ENCODE measurements at regions not wholly inside any gene's neighbourhood (a gene's known extent, or its start where the extent isn't known, plus 50 kb on each side); places are given as distances from the start of the nearest gene placed in this dataset.

DNA sequence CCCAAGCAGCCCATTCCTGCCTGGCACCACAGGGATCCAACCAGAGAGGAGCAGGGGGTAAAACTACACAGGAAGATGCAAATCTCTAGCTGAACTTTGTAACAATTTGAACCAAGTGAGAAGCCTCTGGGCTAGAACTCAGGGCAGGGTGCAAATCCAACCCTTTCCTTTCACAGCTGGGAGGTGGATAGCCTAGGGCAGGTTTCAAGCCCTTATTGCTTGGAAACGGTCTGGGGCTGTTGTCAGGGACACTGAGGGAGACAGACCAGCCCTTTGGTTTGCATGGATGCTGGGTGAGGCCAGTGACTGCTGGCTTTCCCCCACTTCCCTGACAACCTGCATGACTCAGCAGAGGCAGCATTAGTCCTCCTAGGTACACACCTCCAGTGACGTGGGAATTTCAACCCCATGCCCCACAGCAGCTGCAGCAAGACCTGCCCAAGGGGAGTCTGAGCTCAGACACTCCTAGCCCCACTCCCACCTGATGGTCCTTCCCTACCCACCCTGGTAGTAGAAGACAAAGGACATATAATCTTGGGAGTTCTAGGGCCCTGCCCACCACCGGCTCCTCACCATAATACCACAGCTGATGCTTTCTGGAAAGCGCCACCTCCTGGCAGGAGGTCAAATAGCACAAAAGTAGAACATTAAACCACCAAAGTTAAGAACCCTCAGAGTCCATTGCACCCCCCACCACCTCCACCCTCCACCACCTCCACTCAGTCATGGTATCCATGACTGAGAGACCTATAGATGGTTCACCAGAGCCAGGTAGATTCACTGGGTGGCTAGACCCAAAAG lies 797.7 kb upstream of the MAN1A1 start:
- no peak for TF ChIP-seq CTCF (conservative IDR thresholded peaks at IDR 0.05; ENCODE audit: low read depth)
- no peak for DNase-seq (ENCODE audit: low spot score)
- ChIA-PET POLR2A (ENCODE audit: low non-redundant PET) (no interaction called here), CTCF (no interaction called here)
- no peak overlapping the region for H3K27ac ChIP-seq

GRCh38 chr6:120141601-120142000 lies 792.0 kb upstream of the MAN1A1 start:
- no peak overlapping the region for H3K27ac ChIP-seq
- no peak for TF ChIP-seq CTCF (conservative IDR thresholded peaks at IDR 0.05; ENCODE audit: low read depth)
- ChIA-PET CTCF (no interaction called here), POLR2A (ENCODE audit: low non-redundant PET) (no interaction called here)
- no peak for DNase-seq (ENCODE audit: low spot score)

GRCh38 chr6:120137492-120137891 lies 787.9 kb upstream of the MAN1A1 start:
- H3K27ac ChIP-seq, result no peak overlapping the region
- no peak for TF ChIP-seq CTCF (conservative IDR thresholded peaks at IDR 0.05; ENCODE audit: low read depth)
- ChIA-PET POLR2A (ENCODE audit: low non-redundant PET) (no interaction called here), CTCF (no interaction called here)
- no peak for DNase-seq (ENCODE audit: low spot score)

DNA sequence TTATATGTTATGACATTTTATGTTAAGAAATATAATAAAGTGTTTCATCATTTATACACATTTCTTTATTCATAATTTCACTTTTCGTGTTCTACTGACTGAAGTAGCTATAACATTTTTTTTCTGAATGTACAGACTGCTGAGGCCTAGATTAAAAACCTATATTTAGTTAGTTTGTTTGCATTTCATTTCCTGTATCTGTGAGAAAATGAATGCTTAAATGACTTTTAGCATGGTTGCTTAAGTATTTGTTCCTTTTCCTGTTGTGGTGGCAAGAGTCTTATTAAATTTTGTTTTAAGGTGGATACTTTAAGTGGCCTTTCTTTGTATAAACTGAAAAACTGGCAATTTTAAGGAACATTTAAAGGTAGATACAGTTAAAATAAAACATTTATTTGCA lies 779.7 kb upstream of the MAN1A1 start:
- TF ChIP-seq CTCF (conservative IDR thresholded peaks at IDR 0.05; ENCODE audit: low read depth), result no peak
- ChIA-PET CTCF (interaction anchor here (0.6 kb wide), 1 partner anchor 28 kb away, joined by 4 read pairs; no protein-coding TSS in a partner anchor), POLR2A (ENCODE audit: low non-redundant PET) (no interaction called here)
- H3K27ac ChIP-seq, result no peak overlapping the region
- no peak for DNase-seq (ENCODE audit: low spot score)

DNA sequence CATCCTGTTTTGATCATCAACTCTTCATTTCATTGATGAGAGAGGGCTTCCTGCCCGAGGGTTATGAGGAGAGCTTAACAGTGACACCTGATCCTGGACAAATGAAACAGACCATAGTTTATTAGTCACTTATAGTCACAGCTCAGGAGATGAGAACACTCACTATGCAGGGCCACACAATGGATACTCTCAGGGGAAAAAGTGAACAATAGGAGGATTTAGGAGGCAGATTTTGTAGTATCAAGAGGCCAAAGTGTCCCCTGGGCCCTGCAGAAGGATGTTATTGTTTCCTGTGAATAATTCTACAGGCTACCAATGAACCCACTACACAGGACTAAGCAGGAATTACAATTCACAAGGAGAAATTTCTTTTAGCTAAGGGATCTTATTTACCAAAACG lies 772.8 kb upstream of the MAN1A1 start:
- no peak overlapping the region for H3K27ac ChIP-seq
- ChIA-PET CTCF (no interaction called here), POLR2A (ENCODE audit: low non-redundant PET) (no interaction called here)
- no peak for DNase-seq (ENCODE audit: low spot score)
- TF ChIP-seq CTCF (conservative IDR thresholded peaks at IDR 0.05; ENCODE audit: low read depth), result no peak

GRCh38 chr6:120116343-120116742 lies 766.8 kb upstream of the MAN1A1 start:
- no peak for DNase-seq (ENCODE audit: low spot score)
- ChIA-PET CTCF (no interaction called here), POLR2A (ENCODE audit: low non-redundant PET) (no interaction called here)
- TF ChIP-seq CTCF (conservative IDR thresholded peaks at IDR 0.05; ENCODE audit: low read depth), result no peak
- H3K27ac ChIP-seq, result no peak overlapping the region
